ENCODE measurements at regions not wholly inside any gene's neighbourhood (a gene's known extent, or its start where the extent isn't known, plus 50 kb on each side); places are given as distances from the start of the nearest gene placed in this dataset.

DNA sequence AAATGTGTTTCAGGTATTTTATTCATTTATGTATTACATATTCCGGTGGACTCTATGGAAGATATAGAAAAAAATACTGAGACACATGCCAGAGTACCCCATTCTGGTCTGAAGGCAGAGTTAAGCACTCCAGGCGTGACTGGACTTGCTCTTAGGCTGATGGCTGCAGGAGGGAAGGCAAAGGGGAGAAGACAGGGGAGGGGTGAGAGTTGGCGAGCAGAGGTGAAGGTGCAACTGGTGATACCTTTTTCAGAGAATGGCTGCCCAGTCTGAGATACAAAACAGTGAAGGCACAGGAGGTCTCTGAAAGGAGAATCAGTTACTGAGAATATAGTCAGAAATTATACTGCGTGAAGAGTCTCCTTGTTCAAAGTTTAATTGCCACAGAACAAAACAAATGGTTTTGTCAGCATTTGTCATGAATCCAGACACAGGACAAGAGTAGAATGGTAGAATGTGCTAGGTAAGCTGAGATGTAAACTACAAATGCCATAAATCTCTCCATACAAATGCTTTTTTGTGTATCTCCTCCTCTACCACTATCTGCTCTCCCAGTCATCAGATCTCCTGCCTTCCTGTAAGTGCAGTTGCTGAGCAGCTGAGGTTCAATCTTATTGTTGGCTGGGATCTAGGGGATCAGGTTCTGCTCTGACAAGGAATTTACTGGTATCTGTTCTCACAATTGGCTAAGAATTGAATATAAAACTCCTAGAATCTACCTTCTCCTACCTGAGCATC, 104.2 kb upstream of the DST start:
- Histone ChIP-seq H3K27ac (ENCODE audit: low read depth, low read length, severe bottlenecking) (peak overlapping the region; percentile 36), H3K9me3 (ENCODE audit: control insufficient read depth, low read length) (no peaks in the 10 kb centered on the region), H3K4me1 (ENCODE audit: control insufficient read depth, insufficient read depth, low read length, poor library complexity, severe bottlenecking) (peaks cover 61% of the 10 kb centered on the region), H3K4me3 (ENCODE audit: extremely low read depth, insufficient read depth, low read length, poor library complexity, severe bottlenecking) (no peak overlapping the region), H3K36me3 (ENCODE audit: control insufficient read depth, insufficient read depth, low read length) (no peaks in the 10 kb centered on the region)
- WGBS, 2 experiments (ENCODE audit: insufficient coverage in 2 of 2) = 87 to 90% methylated on average over 3 of the region's 4 CpGs

DNA sequence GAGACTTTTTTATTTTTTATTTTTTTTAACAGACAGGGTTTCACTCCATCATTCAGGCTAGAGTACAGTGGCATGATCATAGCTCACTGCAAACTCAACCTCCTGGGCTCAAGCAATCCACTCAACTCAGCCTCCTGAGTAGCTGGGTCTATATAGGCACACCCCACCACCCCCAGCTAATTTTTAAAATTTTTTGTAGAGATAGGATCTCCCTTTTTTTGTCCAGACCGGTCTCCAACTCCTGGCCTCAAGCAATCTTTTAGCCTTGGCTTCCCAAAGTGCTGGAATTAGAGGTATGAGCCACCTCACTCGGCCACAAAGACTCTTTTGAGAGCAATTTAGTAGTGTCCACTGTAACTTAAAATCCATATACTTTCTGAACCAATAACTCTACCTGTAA, 103.3 kb upstream of the DST start:
- peaks cover 53% of the 10 kb centered on the region for H3K4me1 ChIP-seq (ENCODE audit: control insufficient read depth, insufficient read depth, low read length, poor library complexity, severe bottlenecking)
- H3K27ac ChIP-seq (ENCODE audit: low read depth, low read length, severe bottlenecking) = no peak overlapping the region
- WGBS, 2 experiments (ENCODE audit: insufficient coverage in 2 of 2) = no CpG with 5 or more reads among the region's 2 CpGs
- H3K4me3 ChIP-seq (ENCODE audit: extremely low read depth, insufficient read depth, low read length, poor library complexity, severe bottlenecking) = no peak overlapping the region
- H3K9me3 ChIP-seq (ENCODE audit: control insufficient read depth, low read length) = no peaks in the 10 kb centered on the region
- no peaks in the 10 kb centered on the region for H3K36me3 ChIP-seq (ENCODE audit: control insufficient read depth, insufficient read depth, low read length)

GRCh38 chr6:56745081-56745480, 102.4 kb upstream of the DST start:
- H3K4me1 ChIP-seq (ENCODE audit: control insufficient read depth, insufficient read depth, low read length, poor library complexity, severe bottlenecking) = peaks cover 45% of the 10 kb centered on the region
- H3K36me3 ChIP-seq (ENCODE audit: control insufficient read depth, insufficient read depth, low read length) = no peaks in the 10 kb centered on the region
- WGBS, 2 experiments (ENCODE audit: insufficient coverage in 2 of 2) = no CpG with 5 or more reads among the region's 2 CpGs
- H3K4me3 ChIP-seq (ENCODE audit: extremely low read depth, insufficient read depth, low read length, poor library complexity, severe bottlenecking) = no peak overlapping the region
- no peaks in the 10 kb centered on the region for H3K9me3 ChIP-seq (ENCODE audit: control insufficient read depth, low read length)
- H3K27ac ChIP-seq (ENCODE audit: low read depth, low read length, severe bottlenecking) = no peak overlapping the region

GRCh38 chr6:56744528-56744927, 101.8 kb upstream of the DST start:
- no peaks in the 10 kb centered on the region for H3K9me3 ChIP-seq (ENCODE audit: control insufficient read depth, low read length)
- H3K27ac ChIP-seq (ENCODE audit: low read depth, low read length, severe bottlenecking) = no peak overlapping the region
- peaks cover 40% of the 10 kb centered on the region for H3K4me1 ChIP-seq (ENCODE audit: control insufficient read depth, insufficient read depth, low read length, poor library complexity, severe bottlenecking)
- H3K36me3 ChIP-seq (ENCODE audit: control insufficient read depth, insufficient read depth, low read length) = no peaks in the 10 kb centered on the region
- 80 to 100% methylated on average over 1 to 2 of the region's 3 CpGs for WGBS, 2 experiments (ENCODE audit: insufficient coverage in 2 of 2)
- H3K4me3 ChIP-seq (ENCODE audit: extremely low read depth, insufficient read depth, low read length, poor library complexity, severe bottlenecking) = no peak overlapping the region

GRCh38 chr6:56742122-56742791, 99.6 kb upstream of the DST start:
- Histone ChIP-seq H3K9me3 (ENCODE audit: control insufficient read depth, low read length) (no peaks in the 10 kb centered on the region), H3K36me3 (ENCODE audit: control insufficient read depth, insufficient read depth, low read length) (no peaks in the 10 kb centered on the region), H3K27ac (ENCODE audit: low read depth, low read length, severe bottlenecking) (no peak overlapping the region), H3K4me3 (ENCODE audit: extremely low read depth, insufficient read depth, low read length, poor library complexity, severe bottlenecking) (no peak overlapping the region), H3K4me1 (ENCODE audit: control insufficient read depth, insufficient read depth, low read length, poor library complexity, severe bottlenecking) (peaks cover 30% of the 10 kb centered on the region)
- WGBS, 2 experiments (ENCODE audit: insufficient coverage in 2 of 2) = 73 to 93% methylated on average over 3 of the region's 6 CpGs

DNA sequence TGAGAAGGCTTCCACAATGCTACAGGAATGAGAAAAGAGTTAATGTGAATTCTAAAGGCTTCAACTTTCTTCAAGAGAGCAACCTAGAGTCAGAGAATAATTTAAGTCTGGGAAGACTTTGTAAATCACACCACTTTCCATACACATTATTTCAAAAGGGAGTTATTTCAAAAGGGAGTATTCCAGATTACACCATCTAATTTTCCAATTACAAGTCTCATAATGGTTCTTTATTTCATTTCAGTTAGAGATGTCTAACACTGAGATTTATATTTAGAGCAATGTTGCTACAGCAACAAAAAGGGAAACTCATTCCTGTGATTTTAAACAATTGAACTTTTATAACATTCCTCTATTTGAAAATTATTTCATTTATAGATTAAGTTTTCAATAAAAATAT, 98.8 kb upstream of the DST start:
- Histone ChIP-seq H3K4me1 (ENCODE audit: control insufficient read depth, insufficient read depth, low read length, poor library complexity, severe bottlenecking) (peaks cover 22% of the 10 kb centered on the region), H3K4me3 (ENCODE audit: extremely low read depth, insufficient read depth, low read length, poor library complexity, severe bottlenecking) (no peak overlapping the region), H3K36me3 (ENCODE audit: control insufficient read depth, insufficient read depth, low read length) (no peaks in the 10 kb centered on the region), H3K9me3 (ENCODE audit: control insufficient read depth, low read length) (no peaks in the 10 kb centered on the region), H3K27ac (ENCODE audit: low read depth, low read length, severe bottlenecking) (no peak overlapping the region)

DNA sequence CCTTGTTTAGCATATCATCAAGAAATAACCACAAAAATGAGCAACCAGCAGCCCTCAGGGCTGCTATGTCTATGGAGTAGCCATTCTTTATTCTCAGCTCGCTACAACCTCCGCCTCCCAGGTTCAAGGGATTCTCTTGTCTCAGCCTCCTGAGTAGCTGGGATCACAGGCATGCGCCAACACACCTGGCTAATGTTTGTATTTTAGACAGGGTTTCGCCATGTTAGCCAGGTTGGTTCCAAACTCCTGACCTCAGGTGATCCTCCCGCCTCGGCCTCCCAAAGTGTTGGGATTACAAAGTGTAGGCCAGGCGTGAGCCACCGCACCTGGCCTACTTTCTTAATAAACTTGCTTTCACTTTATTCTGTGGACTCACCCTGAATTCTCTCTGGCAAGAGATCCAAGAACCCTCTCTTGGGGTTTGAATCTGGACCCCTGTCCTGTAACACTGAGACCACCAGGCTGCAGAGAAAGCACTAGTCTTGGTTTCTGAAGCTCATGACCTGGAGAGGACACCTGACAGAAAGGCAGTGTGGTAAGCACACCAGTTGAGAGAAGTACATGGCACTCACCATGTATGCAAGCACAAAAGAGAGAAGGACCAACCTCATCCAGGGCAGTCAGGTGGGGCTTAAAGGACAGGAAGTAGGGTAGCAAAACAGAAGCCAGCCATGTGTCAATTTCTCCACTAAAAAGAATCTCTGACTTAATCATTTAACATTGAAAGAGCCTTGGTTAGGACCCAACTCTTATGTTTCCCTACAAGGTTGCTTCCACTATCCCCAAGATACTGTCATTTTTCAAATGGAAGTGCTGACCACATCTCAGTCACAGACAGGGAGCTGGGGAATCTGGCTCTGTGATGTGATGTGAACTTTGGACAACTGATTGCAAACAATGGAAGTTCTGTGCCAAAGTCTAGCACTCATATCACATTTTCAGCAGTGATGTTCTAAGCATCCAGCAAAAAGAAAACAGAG, 97.4 kb upstream of the DST start:
- Histone ChIP-seq H3K36me3 (ENCODE audit: control insufficient read depth, insufficient read depth, low read length) (no peaks in the 10 kb centered on the region), H3K4me1 (ENCODE audit: control insufficient read depth, insufficient read depth, low read length, poor library complexity, severe bottlenecking) (peaks cover 16% of the 10 kb centered on the region), H3K4me3 (ENCODE audit: extremely low read depth, insufficient read depth, low read length, poor library complexity, severe bottlenecking) (no peak overlapping the region), H3K9me3 (ENCODE audit: control insufficient read depth, low read length) (no peaks in the 10 kb centered on the region), H3K27ac (ENCODE audit: low read depth, low read length, severe bottlenecking) (no peak overlapping the region)
- 94 to 100% methylated on average over 4 to 6 of the region's 8 CpGs for WGBS, 2 experiments (ENCODE audit: insufficient coverage in 2 of 2)

DNA sequence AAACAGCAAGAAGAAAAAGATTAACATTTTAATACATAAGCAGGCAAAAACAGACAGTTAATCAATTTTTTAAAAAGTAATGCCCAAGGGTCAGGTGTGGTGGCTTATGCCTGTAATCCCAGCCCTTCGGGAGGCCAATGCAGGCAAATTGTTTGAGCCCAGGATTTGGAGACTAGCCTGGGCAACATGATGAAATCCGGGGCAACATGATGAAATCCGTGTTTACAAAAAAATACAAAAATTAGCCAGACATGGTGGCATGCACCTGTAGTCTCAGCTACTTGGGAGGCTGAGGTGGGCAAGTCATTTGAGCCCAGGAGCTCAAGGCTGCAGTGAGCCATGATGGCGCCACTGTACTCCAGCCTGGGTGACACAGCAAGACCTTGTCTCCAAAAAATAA, 94.1 kb upstream of the DST start:
- Histone ChIP-seq H3K27ac (ENCODE audit: low read depth, low read length, severe bottlenecking) (no peak overlapping the region), H3K4me3 (ENCODE audit: extremely low read depth, insufficient read depth, low read length, poor library complexity, severe bottlenecking) (no peak overlapping the region), H3K4me1 (ENCODE audit: control insufficient read depth, insufficient read depth, low read length, poor library complexity, severe bottlenecking) (no peaks in the 10 kb centered on the region), H3K36me3 (ENCODE audit: control insufficient read depth, insufficient read depth, low read length) (peaks cover 16% of the 10 kb centered on the region), H3K9me3 (ENCODE audit: control insufficient read depth, low read length) (no peaks in the 10 kb centered on the region)
- WGBS, 2 experiments (ENCODE audit: insufficient coverage in 2 of 2) = 93 to 100% methylated on average over 1 to 4 of the region's 4 CpGs

DNA sequence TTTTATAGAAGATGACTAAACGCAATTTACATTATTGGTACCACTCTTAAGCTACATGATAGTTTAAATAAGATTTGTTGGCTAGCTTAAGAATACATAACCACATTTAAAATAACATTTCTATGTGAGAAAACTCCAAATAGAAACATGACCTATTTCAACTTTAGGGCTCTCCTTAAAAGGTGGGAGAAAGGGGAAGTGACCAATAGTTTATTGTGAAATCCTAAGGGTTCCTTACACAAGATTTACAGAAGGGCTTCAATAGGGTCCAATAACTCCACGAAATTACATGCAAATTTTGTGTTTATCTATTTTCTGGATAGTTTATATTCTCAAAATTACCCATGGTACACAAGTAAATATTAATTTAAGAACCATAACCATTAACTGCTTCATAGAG, 91.6 kb upstream of the DST start:
- Histone ChIP-seq H3K4me1 (ENCODE audit: control insufficient read depth, insufficient read depth, low read length, poor library complexity, severe bottlenecking) (no peaks in the 10 kb centered on the region), H3K27ac (ENCODE audit: low read depth, low read length, severe bottlenecking) (no peak overlapping the region), H3K36me3 (ENCODE audit: control insufficient read depth, insufficient read depth, low read length) (peaks cover 16% of the 10 kb centered on the region), H3K9me3 (ENCODE audit: control insufficient read depth, low read length) (no peaks in the 10 kb centered on the region), H3K4me3 (ENCODE audit: extremely low read depth, insufficient read depth, low read length, poor library complexity, severe bottlenecking) (no peak overlapping the region)
- no CpG with 5 or more reads among the region's 2 CpGs for WGBS, 2 experiments (ENCODE audit: insufficient coverage in 2 of 2)

DNA sequence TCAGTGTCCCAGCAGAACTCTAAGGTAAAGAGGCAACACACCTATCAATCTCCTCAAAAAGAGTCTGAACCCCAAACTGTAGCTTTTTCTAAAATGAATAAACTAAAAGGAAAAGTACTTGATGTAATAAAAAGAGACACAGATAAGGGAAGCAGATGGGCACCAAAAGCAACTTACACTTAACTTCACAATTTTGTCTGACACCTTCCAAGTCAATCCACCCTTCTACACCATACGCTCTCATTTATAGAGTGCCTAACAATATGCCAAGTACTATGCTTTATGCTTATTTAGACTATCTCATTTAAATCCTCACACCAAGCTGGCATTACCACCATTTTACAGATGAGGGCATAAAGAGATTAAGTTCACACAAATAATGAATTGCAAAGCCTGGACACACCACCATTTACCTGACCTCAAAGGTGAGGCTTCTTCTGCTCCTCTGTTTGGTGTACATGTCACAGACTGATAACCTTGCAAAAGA, 90.6 kb upstream of the DST start:
- Histone ChIP-seq H3K36me3 (ENCODE audit: control insufficient read depth, insufficient read depth, low read length) (peaks cover 16% of the 10 kb centered on the region), H3K4me1 (ENCODE audit: control insufficient read depth, insufficient read depth, low read length, poor library complexity, severe bottlenecking) (no peaks in the 10 kb centered on the region), H3K9me3 (ENCODE audit: control insufficient read depth, low read length) (no peaks in the 10 kb centered on the region), H3K27ac (ENCODE audit: low read depth, low read length, severe bottlenecking) (no peak overlapping the region), H3K4me3 (ENCODE audit: extremely low read depth, insufficient read depth, low read length, poor library complexity, severe bottlenecking) (no peak overlapping the region)
- 100% methylated on average over 1 of the region's 1 CpG; no CpG with 5 or more reads in 1 of the 2 experiments for WGBS, 2 experiments (ENCODE audit: insufficient coverage in 2 of 2)

All from mesodermal cell (in vitro differentiated cells).